Stomach (tissue), 4 donors: ENCODE measurements at regions not wholly inside any gene's neighbourhood (a gene's known extent, or its start where the extent isn't known, plus 50 kb on each side); places are given as distances from the start of the nearest gene placed in this dataset.

Experiments
- CTCF ChIP-seq, 7 experiments: fragments of 450-650 bp in 4 of 7; fragments of 200-600 bp in 3 of 7; sonication (generic) in 3 of 7; IDR thresholded peaks; one replicate each; pipeline ENCODE4 v1.5.1; 2016 to 2019; ENCODE audit warnings: antibody characterized with exemption in 7 of 7, control low read depth in 2 of 7, mild to moderate bottlenecking in 1 of 7
- EP300 ChIP-seq: sonication (generic); formaldehyde crosslinking; IDR thresholded peaks from one replicate; pipeline ENCODE4 v1.6.1; 2017; ENCODE audit warnings: antibody characterized with exemption
- POLR2A ChIP-seq, 4 donors: fragments of 450-650 bp; IDR thresholded peaks; one replicate each; pipeline ENCODE4 v1.6.1; 2016; ENCODE audit warnings: antibody characterized with exemption in 4 of 4, control low read depth in 2 of 4, mild to moderate bottlenecking in 1 of 4, moderate library complexity in 1 of 4
- POLR2AphosphoS5 ChIP-seq, 3 donors: sonication (generic); formaldehyde crosslinking; IDR thresholded peaks; one replicate each; pipeline ENCODE4 v1.6.1; 2016; ENCODE audit warnings: antibody characterized with exemption in 3 of 3

GRCh38 chr10:44320756-44321155, 64.1 kb downstream of the CXCL12 start:
- TF ChIP-seq POLR2A (IDR thresholded peaks at IDR 0.05) (no peak), CTCF (IDR thresholded peaks at IDR 0.05) (no peak), POLR2AphosphoS5 (IDR thresholded peaks at IDR 0.05) (no peak), EP300 (no peak)
